NCI-H748 (cell line): ENCODE measurements at regions not wholly inside any gene's neighbourhood (a gene's known extent, or its start where the extent isn't known, plus 50 kb on each side); places are given as distances from the start of the nearest gene placed in this dataset.
A peak's percentile ranks its signal among the peaks of the same experiment; 100 is the strongest.
"Not testable (repeated sequence)": the region's sequence is repeated elsewhere in the genome, so short reads cannot be mapped to it uniquely, and the experiment has no call there.

Experiments
- DNase-seq: peaks from one replicate; lab custom pipeline; 2025; ENCODE audit not compliant: unreplicated experiment; lab: John Stamatoyannopoulos, UW

DNA sequence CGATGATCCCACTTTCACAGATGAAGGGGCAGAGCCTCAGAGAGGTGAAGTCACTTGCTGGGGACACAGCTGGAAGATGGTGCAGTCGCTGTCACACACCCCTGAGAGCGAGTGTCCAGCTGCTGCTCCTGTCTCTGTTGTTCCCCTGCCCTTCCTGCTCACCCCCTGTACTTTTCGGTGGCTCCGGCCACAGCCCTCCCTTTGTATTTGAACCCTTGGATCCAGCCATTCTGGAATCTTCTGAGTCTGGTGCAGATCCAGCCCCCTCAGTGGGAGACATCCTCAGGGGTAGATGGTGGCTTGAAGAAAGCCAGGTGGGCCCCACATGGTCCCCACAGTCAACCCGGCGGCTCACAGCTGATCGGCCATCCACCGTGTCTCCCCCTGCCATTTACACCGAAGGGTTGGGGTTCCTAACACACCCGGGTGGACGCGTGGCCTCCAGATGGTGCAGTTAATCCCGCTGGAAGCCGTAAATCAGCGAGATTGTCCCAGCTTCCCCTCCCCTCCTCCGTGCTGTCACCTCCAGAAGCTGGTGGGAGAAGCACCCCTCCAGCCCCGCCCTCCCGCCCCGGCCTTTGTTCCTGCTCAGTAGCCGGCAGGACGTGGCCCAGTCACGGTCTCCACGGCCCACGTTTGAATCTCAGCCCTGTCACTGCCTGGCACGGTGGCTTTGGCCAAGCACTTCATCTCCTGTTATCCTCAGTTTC is 204.8 kb downstream of the C9orf50 start:
- no peak for DNase-seq

DNA sequence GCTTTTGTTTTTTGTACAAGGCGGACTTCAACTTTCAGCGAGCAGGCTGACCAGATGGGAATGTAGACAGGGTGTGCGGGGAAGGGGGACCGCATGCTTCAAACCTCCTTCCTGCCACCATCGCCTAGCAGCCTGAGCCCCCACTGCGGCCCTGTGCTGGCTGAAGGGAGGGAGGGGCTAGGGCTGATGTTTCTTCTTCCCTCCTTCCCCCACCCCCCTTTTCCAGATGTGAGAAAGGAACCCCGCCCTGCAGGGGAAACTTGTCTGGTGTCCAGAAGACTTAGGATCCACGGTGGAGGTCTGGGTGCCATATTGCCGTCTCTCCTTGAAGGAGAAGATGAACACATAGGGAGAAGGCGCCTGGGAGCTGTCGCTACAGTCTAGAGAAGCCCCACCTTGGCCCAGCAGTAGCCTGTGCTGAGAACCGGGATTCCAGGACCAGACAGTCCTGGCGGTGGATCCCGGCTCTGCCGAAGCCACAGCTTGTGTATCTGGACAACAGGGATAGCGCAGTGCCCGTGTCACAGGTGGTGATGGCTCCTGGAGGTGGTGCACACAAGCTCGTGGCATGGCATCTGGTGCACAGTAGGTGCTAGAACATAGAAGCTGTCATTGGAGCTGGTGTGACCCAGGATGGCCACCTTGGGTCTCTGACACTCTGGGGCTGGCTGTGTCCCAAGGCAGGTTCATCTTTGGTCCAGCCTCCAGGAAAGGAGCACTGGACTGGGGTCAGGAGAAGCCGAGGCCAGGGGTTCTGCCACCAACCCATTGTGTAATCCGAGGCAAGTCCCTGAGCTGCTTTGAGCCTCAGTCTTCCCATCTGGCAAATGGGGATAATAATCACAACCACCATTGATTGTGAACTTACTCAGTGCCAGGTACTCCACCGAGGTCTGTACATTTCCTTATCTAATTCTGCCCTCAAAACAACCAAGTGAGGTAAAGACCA is 205.6 kb downstream of the C9orf50 start:
- DNase-seq: no peak

DNA sequence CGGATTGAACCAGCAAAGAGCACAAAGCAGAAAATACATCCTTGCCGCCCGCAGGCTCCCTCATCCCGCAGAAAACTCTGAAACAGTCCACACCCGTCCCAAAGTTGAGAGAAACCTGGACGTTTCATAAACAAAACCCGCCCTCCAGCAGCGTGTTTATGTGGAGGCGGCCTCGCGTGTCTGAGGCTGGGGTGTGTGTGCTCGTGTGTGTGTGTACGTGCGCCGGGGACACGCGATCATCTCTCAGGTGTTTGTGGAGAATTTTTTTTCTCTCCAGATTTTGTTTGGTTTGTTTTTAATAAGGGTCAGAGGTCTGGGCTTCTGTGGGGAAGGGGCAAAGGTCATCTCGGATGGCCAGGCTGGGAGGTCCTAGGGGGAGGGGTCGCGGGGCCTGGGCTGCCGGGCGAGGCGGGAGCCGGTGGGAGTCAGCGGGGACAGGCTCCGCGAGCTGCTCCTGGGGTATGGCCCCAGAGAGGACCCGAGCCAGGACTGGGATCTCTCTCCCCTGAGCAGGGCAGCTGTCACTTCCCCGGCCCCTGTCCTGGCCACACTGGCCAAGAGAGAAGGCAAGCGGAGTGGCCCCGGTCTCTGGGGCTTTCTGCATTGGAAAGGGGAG is 206.4 kb downstream of the C9orf50 start:
- peak; percentile 63 for DNase-seq

DNA sequence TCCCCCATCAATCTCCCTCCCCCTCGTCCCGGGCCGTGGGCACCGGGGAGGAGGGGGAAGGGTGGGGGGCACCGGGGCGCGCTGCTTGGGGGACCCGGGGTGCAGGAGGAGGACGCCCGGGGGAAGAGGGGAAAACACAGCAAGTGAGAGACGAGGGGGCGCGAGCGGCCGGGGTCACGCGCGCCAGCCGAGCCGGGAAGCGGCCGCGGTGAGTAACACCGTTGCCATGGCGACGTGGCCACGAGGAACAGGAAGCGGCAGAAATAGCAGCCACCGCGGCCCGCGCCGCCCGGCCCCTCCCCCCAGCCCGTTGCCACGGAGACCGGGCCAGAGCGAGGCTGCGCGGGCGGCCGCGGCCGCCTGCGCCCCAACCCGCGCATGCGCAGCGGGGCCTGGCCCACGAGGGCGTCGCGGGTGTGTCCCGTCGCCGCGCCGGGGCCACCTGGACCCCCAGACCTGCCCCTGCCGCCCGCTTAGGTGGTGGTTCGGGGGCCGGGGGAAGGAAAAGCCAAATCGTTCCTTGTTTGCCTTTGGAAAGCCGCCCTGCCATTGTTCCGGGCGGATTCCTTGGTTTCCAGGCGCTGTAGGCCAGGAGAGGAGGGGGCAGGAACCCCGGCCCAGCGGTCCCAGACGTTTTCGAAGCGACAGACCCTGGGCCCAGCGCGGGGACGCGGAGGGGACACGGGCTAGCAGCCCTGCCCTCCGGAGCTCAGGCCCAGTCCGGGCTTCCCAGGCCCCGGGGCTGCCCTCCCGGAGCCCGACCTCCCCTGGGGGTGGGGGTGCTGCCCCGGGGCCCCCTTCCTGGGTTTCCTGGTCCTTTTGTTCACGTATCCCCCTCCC is 207.1 kb downstream of the C9orf50 start:
- peak; percentile 98 for DNase-seq

DNA sequence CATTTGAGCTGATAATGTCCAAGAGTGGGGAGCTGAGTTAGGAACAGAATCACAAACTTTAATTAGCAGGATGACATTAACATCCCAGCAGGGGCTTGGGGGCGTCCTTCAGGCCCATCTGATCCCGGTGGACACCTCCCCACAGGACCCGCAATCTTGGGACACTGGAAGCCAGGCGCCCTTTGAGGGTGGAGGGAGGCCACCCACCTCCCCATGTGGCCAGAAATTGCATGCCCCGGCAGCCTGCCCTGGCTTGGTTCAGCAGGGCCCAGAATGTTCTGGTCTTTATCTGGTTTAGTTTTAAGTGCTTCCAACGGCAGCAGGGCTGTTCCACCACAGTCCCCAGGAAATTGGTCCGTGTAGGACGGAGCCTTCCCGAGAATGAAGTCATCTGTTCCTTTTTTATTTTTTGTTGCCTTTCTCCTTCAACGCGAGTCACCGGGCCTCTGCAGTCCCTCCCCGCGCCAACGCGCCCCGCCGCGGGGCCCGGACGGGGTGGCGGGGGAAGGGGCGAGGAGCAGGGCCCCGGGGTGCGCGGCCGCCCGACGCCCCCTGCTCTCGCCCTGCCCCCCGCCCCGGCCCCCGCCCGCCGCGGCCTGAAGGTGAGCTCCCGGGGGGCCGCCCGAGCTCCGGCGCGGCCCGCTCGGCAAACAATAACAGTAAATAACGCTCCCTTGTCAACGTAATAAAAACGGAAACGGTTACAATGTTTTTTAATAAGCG is 207.9 kb downstream of the C9orf50 start:
- peak; percentile 89 for DNase-seq

DNA sequence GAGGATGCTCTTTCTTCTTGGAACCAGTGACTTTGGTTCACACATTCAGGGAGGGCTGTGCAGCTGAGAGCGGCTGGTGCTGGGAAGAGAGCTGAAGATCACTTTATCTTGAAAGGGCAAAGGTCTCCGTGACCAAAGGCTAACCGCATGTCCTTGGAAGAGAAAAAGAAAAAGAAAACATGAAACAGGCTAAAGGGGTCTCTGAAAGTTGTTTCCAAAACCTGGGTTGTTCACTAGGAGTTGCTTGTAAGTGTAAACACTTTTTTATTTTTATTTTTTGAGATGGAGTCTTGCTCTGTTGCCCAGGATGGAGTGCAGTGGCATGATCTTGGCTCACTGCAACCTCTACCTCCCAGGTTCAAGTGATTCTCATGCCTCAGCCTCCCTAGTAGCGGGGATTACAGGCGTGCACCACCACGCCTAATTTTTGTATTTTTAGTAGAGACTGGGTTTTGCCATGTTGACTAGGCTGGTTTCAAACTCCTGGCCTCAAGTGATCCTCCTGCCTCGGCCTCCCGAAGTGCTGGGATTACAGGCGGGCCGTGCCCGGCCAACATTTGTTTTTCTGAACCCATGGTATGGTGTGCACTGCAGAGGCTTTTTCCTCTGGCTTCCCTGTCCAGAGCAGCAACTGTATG is 208.6 kb downstream of the C9orf50 start:
- not testable (repeated sequence) for DNase-seq

DNA sequence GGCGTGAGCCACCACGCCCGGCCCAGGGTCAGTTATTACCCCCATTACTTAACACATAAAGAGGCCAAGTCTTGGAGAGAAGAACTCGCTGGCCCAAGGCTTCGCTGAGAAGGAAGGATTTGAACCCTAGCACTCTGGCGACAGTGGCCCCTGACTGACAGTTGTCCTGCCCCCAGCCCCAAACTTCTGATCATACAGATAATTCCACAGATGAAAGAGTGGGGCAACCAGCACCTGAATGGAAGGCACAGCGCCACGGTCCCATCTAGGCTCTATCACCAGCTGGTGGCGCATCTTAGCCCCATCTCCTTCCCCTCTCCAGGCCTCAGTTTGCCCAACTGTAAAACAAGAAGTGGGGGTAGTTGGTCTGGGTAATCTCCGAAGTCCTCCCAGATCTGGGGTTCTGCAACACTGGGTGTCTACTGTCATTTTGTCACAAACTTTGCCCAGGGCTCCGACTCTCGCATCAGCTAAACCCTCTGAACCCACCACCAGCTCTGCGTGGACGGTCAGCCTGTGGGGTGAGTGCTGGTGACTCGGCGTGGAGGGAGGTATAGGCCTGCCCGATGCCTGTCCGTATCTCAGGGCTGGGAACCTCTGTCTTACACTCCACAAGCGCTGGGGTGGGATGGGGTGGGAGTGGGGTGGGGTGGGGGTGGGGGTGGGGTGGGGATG is 209.3 kb downstream of the C9orf50 start:
- DNase-seq: no peak

DNA sequence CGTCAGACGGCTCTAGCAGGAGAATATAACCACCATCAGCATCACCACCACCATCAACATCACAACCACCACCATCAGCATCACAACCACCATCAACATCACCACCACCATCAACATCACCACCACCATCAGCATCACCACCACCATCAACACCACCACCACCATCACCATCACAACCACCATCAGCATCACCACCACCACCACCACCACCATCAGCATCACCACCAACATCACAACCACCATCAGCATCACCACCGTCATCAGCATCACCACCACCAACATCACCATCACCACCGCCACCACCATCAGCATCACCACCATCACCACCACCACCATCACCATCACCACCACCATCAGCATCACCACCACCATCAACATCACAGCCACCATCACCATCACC is 210.7 kb downstream of the C9orf50 start:
- no peak for DNase-seq

DNA sequence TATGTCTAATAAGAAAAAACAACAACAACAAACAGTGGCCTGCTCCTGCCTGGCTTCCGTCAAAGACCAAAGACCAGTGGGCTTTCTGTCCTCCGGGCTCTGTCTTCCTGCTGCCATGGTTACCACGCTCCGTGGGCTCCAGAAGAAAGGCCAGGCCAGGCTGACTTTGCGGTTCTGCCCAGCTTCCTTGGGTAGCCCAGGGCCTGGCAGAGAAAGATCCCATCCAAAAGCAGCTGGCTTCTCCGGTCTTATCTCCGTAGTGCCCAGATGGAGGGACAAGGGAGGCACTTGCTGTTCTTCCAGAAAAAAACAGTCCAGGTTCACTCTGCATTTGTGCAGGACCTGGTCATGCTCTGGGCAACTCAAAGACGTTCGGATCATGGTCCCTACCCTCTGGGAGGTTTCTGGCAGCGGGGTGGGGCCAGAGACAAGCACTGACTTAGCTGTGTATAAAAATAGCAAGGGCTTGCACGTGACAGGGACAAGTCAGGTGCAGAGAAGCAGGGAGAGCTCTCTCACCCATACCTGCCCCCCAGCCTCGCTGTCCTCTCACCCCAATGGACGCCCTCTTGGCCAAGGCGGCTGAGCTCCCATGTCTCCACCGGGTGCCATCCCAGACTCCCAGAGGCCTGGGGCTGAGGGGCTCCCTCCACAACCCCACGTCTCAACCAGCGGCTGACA is 212.2 kb downstream of the C9orf50 start:
- no peak for DNase-seq

DNA sequence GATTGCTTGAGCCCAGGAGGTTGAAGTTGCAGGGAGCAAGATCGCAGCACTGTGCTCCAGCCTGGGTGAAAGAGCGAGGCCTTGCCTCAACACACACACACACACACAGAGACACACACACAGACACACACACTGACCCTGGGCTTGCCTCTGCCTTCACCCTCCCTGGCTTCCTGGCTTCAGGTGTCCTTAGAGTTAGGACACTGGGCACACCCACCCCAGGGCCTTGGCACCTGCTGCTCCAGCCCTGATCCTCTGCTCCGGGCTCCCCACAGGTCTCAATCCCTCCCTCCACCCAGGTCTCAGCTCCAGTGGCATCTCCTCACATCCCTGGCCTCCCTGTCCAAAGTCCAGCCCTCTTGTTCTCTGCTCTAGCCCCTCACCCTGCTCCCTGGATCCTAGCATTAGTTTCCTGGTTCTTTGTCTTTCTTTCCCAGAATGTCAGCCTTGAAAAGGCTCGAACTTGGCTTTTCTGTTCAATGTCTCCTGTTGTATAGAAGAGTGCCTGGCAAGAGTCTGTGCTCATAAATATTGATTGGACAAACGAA is 212.9 kb downstream of the C9orf50 start:
- DNase-seq: no peak

DNA sequence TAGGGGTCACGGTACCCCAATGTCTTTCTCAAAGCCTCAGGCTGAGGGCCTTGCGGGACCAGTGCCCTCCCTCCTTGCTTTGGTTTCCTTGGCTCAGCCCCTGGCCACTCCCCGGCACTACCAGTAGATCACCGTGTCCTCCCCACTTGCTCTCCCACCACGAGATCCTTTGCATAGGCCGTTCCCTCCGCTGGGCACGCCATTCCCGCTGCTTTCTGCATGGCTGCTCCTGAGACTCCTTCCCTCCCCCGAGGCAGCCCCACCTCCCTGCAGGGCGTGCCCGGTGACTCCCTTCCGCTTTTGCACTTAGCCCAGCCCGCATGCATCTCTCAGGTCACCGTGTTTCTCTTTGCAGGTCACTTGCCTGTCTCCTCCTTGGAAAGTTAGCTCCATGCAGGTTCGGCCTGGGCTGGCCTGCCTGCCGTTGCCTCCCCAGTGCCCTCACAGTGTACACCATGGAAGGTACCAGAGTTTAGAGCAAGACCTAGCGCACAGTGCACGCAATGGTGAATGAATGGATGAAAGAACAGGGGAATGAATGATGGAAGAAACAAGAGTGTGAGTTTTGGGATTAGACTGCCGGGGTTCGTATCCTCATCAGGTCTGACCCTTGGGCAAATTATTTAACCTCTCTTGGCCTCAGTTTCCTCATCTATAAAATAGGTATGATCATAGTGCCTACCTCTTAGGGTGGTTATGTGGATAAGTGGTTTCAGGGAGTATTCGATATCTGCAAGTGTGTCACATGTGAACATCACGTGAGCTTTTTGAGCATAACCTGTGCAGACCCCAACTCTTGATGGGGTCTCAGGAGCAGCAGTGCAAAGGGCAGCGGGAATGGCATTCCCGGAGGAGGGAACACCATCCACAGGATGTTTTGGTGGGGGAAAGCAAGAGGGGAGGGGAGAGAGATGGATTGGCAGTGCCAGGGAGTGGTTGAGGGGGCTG is 214.3 kb downstream of the C9orf50 start:
- peak; percentile 35 for DNase-seq

DNA sequence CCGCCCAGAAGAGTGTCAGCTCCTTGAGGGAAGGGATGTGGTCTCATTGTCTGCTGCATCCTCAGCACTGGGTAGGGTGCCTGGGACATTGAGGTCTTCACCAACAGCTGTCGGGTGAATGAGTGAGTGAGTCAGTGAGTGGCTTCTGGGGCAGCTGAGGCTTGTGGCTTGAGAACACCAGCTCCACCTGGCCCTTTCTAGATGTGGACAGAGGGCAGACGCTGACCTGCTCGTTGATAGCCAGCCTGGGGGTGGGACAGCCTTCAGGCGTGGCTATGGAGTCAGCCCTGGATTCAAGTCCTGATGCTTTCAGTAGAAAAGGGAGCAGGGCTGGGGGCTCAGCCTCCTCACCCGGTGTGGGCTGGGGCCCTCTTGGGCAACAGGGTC is 215.1 kb downstream of the C9orf50 start:
- DNase-seq: no peak

DNA sequence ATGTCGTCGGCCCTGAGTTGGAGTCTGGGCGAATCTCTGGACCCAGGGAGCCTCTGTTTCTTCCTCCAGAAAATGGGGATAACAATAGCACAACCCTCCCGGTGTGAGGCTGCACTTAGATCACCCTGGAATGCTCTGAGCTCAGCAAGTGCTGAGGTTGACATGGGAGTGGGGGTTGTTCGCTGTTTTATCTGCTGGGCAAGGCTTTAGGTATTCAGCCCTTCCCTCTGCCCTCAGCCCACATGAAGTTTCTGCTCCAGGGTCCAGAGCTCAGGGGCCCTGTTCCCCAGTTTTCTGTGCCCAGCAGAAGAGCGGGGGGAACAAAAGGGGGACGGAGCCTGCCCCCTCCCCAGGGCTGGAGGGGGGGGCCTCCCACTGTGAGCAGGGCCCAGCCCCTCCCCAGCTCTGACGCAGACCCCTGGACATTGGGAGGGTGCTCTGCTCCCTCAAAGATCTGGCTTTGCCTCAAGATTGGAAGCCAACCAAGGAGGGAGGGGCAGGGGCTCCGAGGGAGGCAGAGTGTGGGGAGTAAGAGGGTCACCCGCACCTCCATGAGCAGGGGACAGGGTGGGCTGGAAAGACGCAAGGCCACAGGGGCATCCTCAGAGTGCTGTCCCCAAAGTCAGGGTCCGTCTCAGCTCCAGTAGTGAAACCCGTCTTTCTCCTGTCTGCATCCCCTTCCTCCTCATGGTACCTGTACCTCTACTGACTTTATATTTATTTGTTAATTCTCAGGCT is 215.6 kb downstream of the C9orf50 start:
- no peak for DNase-seq

DNA sequence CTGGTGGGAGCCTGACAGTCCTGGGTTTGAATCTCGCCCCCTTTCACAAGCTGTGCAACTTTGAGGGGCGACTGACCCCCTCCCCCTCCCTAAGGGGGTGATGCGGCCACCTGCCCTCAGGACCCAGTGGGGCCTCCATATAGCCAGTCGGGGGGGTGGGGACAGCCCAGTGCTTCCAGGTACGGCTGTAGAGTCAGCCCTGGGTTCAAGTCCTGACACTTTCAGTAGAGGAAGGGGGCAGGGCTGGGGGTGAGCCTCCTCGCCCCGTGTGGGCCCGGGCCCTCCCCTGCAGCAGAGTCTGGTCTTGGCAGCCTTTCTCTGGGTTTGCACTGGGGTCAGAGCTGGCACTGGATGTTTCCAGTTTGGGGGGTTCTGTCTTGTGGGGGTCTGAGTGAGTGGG is 216.3 kb downstream of the C9orf50 start:
- no peak for DNase-seq

DNA sequence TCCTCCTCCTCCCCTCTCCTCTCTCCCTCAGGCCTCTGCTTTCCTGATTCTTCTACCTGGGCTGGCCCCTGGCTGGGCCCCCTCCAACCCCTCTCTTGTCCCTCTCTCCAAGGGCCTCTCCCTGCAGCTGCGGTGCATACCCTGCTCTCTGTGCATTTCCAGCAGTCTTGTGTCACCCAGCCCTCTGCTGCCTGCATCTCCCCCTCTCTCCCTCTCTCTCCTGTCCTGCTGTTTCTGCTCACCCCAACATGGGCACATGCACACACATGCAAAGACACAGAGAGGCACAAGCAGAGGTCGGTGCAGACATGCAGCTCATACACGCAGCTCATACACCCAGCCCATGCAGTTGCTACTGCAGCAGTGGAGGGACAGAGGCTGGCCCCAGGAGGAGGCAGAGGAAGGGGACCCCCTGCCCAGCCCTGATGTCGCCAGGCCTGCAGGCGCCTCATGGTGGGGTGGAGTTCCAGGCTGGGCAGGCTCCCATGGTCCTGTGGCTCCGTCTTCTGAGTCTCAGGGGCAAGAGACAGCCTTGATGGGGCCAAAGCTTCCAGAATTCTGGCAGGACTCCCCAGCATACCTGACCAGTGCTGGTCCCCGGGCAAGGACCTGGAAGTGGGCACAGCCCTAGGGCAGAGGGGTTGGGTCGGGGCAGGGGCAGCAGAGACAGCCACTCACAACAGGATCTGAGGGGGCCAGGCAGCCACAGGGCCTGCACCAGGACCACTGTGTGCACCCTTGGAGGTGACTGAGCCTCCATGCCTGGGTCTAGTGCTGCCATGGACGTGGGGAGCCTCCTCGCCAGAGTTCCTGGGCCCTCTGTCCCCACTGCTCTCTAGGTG is 216.9 kb downstream of the C9orf50 start:
- DNase-seq: no peak
